ELF-1 (cell line): ENCODE measurements at regions not wholly inside any gene's neighbourhood (a gene's known extent, or its start where the extent isn't known, plus 50 kb on each side); places are given as distances from the start of the nearest gene placed in this dataset.
"Not testable (repeated sequence)": the region's sequence is repeated elsewhere in the genome, so short reads cannot be mapped to it uniquely, and the experiment has no call there.

Experiments used
- DNase-seq: peaks from one replicate; pipeline ENCODE4 v3.0.0-alpha.2; 2016; ENCODE audit warnings: low read depth, low spot score

- DNase-seq = no peak
These were observed 98.2 kb upstream of the FHL2 start for GRCh38 chr2:105497094-105497493.

- no peak for DNase-seq
These were observed 97.4 kb upstream of the FHL2 start for GRCh38 chr2:105496271-105496670.

GRCh38 chr2:105494683-105495425, 96.0 kb upstream of the FHL2 start:
- DNase-seq = no peak

GRCh38 chr2:105490956-105491355, 92.1 kb upstream of the FHL2 start:
- no peak for DNase-seq

- no peak for DNase-seq
These were observed 91.4 kb upstream of the FHL2 start for GRCh38 chr2:105490204-105490603.

GRCh38 chr2:105489168-105489878, 90.5 kb upstream of the FHL2 start:
- no peak for DNase-seq

- no peak for DNase-seq
These were observed 89.4 kb upstream of the FHL2 start for GRCh38 chr2:105488285-105488684.

GRCh38 chr2:105487142-105488069, 88.6 kb upstream of the FHL2 start:
- no peak for DNase-seq

GRCh38 chr2:105486762-105487141, 87.9 kb upstream of the FHL2 start:
- no peak for DNase-seq

GRCh38 chr2:105478670-105479069, 79.8 kb upstream of the FHL2 start:
- no peak for DNase-seq

GRCh38 chr2:105477050-105477620, 78.3 kb upstream of the FHL2 start:
- DNase-seq = not testable (repeated sequence)

GRCh38 chr2:105473011-105473410, 74.2 kb upstream of the FHL2 start:
- no peak for DNase-seq

- no peak for DNase-seq
These were observed 72.1 kb upstream of the FHL2 start for GRCh38 chr2:105470979-105471378.

- DNase-seq = no peak
These were observed 70.9 kb upstream of the FHL2 start for GRCh38 chr2:105469781-105470180.

GRCh38 chr2:105468582-105469042, 69.8 kb upstream of the FHL2 start:
- DNase-seq = no peak

- DNase-seq = no peak
These were observed 65.5 kb upstream of the FHL2 start for GRCh38 chr2:105464325-105464724.

- no peak for DNase-seq
These were observed 61.3 kb upstream of the FHL2 start for GRCh38 chr2:105460048-105460732.

GRCh38 chr2:105458076-105458475, 59.2 kb upstream of the FHL2 start:
- DNase-seq = no peak

GRCh38 chr2:105455488-105456003, 56.7 kb upstream of the FHL2 start:
- DNase-seq = no peak

- DNase-seq = no peak
These were observed 56.1 kb upstream of the FHL2 start for GRCh38 chr2:105454801-105455485.
